Neuron (in vitro differentiated cells): ENCODE measurements at regions not wholly inside any gene's neighbourhood (a gene's known extent, or its start where the extent isn't known, plus 50 kb on each side); places are given as distances from the start of the nearest gene placed in this dataset.

Source experiments
- H2AFZ ChIP-seq: one replicate; pipeline ENCODE4 v1.6.1; 2013; ENCODE audit warnings: low read depth, mild to moderate bottlenecking, inconsistent platforms, low read length, moderate library complexity
- H3K27me3 ChIP-seq: one replicate; pipeline ENCODE4 v1.6.1; 2013; ENCODE audit warnings: low read length; ENCODE audit not compliant: insufficient read depth
- H3K36me3 ChIP-seq: one replicate; pipeline ENCODE4 v1.6.1; 2013; ENCODE audit warnings: low read length; ENCODE audit not compliant: insufficient read depth
- H3K4me1 ChIP-seq: one replicate; pipeline ENCODE4 v1.6.1; 2013; ENCODE audit warnings: low read length; ENCODE audit not compliant: insufficient read depth
- H3K4me3 ChIP-seq: 2 replicates; pipeline ENCODE4 v1.5.1; 2013; ENCODE audit warnings: mild to moderate bottlenecking, low read length, moderate library complexity
- H3K9me3 ChIP-seq: one replicate; pipeline ENCODE4 v1.6.1; 2013; ENCODE audit warnings: low read length

DNA sequence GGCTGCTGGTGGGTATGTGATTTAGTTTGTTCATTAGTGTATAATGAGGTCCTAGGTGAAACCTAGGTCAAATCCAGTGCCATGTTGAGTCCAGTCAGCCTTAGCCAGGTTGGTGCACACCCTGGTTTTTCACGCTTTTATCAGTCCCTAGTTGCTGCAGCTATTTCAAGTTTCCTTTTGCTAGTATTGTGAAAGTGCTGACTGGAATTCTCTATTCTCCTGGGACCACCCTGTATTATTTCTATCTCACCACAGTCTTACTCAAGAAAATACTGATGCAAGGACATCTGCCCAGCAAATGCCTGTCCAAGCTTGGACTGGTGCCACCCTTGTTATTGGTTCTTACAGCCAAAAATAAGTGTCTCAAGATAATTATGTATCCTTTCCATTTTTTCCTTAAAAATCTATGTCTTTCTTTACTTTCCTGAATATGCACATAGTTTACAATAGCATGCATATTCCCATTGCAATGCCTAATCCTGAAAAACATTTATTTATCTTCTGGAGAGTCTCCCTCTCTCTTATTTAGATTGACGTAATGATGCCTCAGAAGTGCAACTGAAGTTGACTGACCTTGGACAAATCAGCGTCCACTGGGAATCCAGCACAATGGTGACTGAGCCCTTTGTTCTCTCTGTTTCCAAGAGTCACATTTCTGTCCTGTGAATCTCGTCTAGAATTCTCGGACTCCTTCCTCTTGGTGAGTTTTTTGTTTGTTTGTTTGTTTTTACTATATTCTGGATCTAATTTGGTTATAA lies 1075.0 kb downstream of the CDH9 start:
- Histone ChIP-seq H3K4me1 (no peaks in the 10 kb centered on the region), H3K4me3 (no peak overlapping the region), H3K36me3 (no peaks in the 10 kb centered on the region), H3K27me3 (no peaks in the 10 kb centered on the region), H3K9me3 (no peaks in the 10 kb centered on the region), H2AFZ (no peak overlapping the region)

- Histone ChIP-seq H3K27me3 (no peaks in the 10 kb centered on the region), H3K4me3 (no peak overlapping the region), H3K9me3 (no peaks in the 10 kb centered on the region), H2AFZ (no peak overlapping the region), H3K4me1 (no peaks in the 10 kb centered on the region), H3K36me3 (no peaks in the 10 kb centered on the region)
Measured at GRCh38 chr5:25955337-25955736, 1083.0 kb downstream of the CDH9 start.

GRCh38 chr5:25950681-25951080 lies 1087.7 kb downstream of the CDH9 start:
- Histone ChIP-seq H3K4me3 (no peak overlapping the region), H3K27me3 (no peaks in the 10 kb centered on the region), H3K4me1 (no peaks in the 10 kb centered on the region), H3K9me3 (no peaks in the 10 kb centered on the region), H2AFZ (no peak overlapping the region), H3K36me3 (no peaks in the 10 kb centered on the region)

DNA sequence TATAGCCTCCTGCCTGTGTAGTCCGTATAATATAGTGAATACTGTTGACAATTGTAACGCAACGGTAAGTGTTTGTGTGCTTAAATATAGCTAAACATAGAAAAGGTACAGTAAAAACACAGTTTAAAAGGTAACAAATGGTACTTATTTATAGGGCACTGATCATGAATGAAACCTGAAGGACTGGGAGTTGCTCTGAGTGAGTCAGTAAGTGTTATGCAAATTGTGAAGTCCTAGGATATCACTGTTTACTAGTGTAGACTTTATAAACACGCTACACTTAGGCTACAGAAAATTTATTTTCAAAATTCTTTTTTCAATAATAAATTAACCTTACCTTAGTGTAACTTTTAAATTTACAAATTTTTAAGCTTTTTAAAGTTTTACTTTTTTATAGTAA lies 1090.1 kb downstream of the CDH9 start:
- H2AFZ ChIP-seq, result no peak overlapping the region
- H3K4me1 ChIP-seq, result no peaks in the 10 kb centered on the region
- H3K4me3 ChIP-seq, result no peak overlapping the region
- H3K27me3 ChIP-seq, result no peaks in the 10 kb centered on the region
- H3K36me3 ChIP-seq, result no peaks in the 10 kb centered on the region
- no peaks in the 10 kb centered on the region for H3K9me3 ChIP-seq

DNA sequence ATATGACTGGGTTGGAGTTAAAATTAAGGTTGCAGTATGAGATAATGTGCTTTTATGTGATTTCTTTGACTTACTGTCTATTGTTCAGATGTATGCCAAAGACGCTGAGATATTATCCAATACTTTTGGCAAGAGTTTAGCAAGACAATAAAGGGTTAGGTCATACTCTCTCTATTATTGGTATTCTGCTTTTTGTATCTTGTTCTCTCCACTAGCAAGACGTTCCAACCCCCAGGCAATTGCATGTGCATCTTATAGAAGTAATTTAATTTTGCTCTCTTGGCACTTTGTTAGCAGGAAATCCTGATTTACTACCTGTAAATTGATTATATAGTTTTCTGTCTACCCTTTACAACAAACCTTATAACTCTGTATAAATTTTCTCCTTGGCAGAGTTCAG lies 1093.6 kb downstream of the CDH9 start:
- Histone ChIP-seq H3K27me3 (no peaks in the 10 kb centered on the region), H3K4me3 (no peak overlapping the region), H3K9me3 (no peaks in the 10 kb centered on the region), H3K36me3 (no peaks in the 10 kb centered on the region), H2AFZ (no peak overlapping the region), H3K4me1 (no peaks in the 10 kb centered on the region)

- Histone ChIP-seq H3K4me3 (no peak overlapping the region), H2AFZ (no peak overlapping the region), H3K27me3 (no peaks in the 10 kb centered on the region), H3K36me3 (no peaks in the 10 kb centered on the region), H3K9me3 (no peaks in the 10 kb centered on the region), H3K4me1 (no peaks in the 10 kb centered on the region)
Measured at GRCh38 chr5:25909163-25909562, 1129.2 kb downstream of the CDH9 start.

DNA sequence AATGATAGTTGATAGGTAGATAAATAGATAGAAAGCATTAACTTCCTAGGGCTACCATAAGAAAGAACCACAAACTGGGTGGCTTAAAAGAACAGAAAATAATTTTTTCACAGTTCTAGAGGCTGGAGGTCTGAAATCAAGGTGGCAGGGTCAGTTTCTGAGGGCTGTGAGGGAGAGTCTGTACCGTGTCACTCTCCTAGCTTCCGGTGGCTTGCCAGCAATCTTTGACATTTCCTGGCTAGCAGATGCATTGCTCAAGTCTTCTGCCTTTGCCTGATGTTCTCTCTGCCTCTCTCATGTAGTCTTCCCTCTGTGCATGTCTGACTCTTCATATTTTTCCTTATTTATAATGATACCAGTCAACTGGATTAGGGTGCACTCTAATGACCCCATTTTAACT lies 1132.7 kb downstream of the CDH9 start:
- Histone ChIP-seq H3K27me3 (no peaks in the 10 kb centered on the region), H3K4me1 (no peaks in the 10 kb centered on the region), H2AFZ (no peak overlapping the region), H3K9me3 (no peaks in the 10 kb centered on the region), H3K36me3 (no peaks in the 10 kb centered on the region), H3K4me3 (no peak overlapping the region)

GRCh38 chr5:25892211-25892610 lies 1146.2 kb downstream of the CDH9 start:
- no peak overlapping the region for H2AFZ ChIP-seq
- no peaks in the 10 kb centered on the region for H3K27me3 ChIP-seq
- no peak overlapping the region for H3K4me3 ChIP-seq
- no peaks in the 10 kb centered on the region for H3K9me3 ChIP-seq
- no peaks in the 10 kb centered on the region for H3K36me3 ChIP-seq
- no peaks in the 10 kb centered on the region for H3K4me1 ChIP-seq

GRCh38 chr5:25891691-25892090 lies 1146.7 kb downstream of the CDH9 start:
- no peak overlapping the region for H3K4me3 ChIP-seq
- H3K9me3 ChIP-seq, result no peaks in the 10 kb centered on the region
- no peaks in the 10 kb centered on the region for H3K27me3 ChIP-seq
- H3K36me3 ChIP-seq, result no peaks in the 10 kb centered on the region
- no peaks in the 10 kb centered on the region for H3K4me1 ChIP-seq
- no peak overlapping the region for H2AFZ ChIP-seq

- Histone ChIP-seq H3K9me3 (no peaks in the 10 kb centered on the region), H3K4me3 (no peak overlapping the region), H3K4me1 (no peaks in the 10 kb centered on the region), H3K36me3 (no peaks in the 10 kb centered on the region), H3K27me3 (no peaks in the 10 kb centered on the region), H2AFZ (no peak overlapping the region)
Measured at GRCh38 chr5:25881318-25882036, 1156.9 kb downstream of the CDH9 start.

GRCh38 chr5:25863811-25864210 lies 1174.6 kb downstream of the CDH9 start:
- H3K9me3 ChIP-seq, result no peaks in the 10 kb centered on the region
- no peak overlapping the region for H3K4me3 ChIP-seq
- no peaks in the 10 kb centered on the region for H3K4me1 ChIP-seq
- no peaks in the 10 kb centered on the region for H3K36me3 ChIP-seq
- no peaks in the 10 kb centered on the region for H3K27me3 ChIP-seq
- H2AFZ ChIP-seq, result no peak overlapping the region

DNA sequence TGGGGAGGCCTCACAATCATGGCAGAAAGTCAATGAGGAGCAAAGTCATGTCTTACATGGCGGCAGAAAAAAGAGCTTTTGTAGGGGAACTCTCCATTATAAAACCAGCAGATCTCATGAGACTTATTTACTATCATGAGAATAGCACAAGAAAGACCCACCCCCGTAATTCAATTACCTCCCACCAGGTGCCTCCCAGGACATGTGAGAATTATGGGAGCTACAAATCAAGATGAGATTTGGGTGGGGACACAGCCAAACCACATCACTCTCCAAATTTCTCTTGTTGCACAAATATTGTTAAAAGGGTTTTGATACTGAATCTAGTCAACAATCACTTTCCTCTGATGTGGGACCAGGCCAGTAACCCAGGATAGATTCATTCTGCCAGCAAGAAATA lies 1176.1 kb downstream of the CDH9 start:
- H2AFZ ChIP-seq, result no peak overlapping the region
- no peaks in the 10 kb centered on the region for H3K27me3 ChIP-seq
- H3K36me3 ChIP-seq, result no peaks in the 10 kb centered on the region
- H3K4me3 ChIP-seq, result no peak overlapping the region
- H3K4me1 ChIP-seq, result no peaks in the 10 kb centered on the region
- no peaks in the 10 kb centered on the region for H3K9me3 ChIP-seq

- Histone ChIP-seq H3K4me1 (no peaks in the 10 kb centered on the region), H3K36me3 (no peaks in the 10 kb centered on the region), H3K4me3 (no peak overlapping the region), H2AFZ (no peak overlapping the region), H3K27me3 (no peaks in the 10 kb centered on the region), H3K9me3 (no peaks in the 10 kb centered on the region)
Measured at GRCh38 chr5:25858019-25858418, 1180.4 kb downstream of the CDH9 start.
